ENCODE measurements at regions not wholly inside any gene's neighbourhood (a gene's known extent, or its start where the extent isn't known, plus 50 kb on each side); places are given as distances from the start of the nearest gene placed in this dataset.
A peak's percentile ranks its signal among the peaks of the same experiment; 100 is the strongest.

- Histone ChIP-seq H3K36me3 (no peaks in the 10 kb centered on the region), H3K27ac (replicated peaks) (no peak overlapping the region), H3K27me3 (ENCODE audit: low read depth) (no peaks in the 10 kb centered on the region), H3K9me3 (replicated peaks) (no peaks in the 10 kb centered on the region), H3K4me1 (no peaks in the 10 kb centered on the region), H3K4me3 (no peak overlapping the region)
- no peak for DNase-seq
- intact Hi-C loops (cut with micrococcal nuclease) = no loop called here
- TF ChIP-seq CTCF (IDR thresholded peaks at IDR 0.05; ENCODE audit: borderline replicate concordance) = no peak
These were observed 270.5 kb upstream of the TBC1D5 start for GRCh38 chr3:18012933-18013332.

GRCh38 chr3:18012436-18012835 lies 270.0 kb upstream of the TBC1D5 start:
- H3K27ac ChIP-seq (replicated peaks) = no peak overlapping the region
- no peak overlapping the region for H3K4me3 ChIP-seq
- TF ChIP-seq CTCF (IDR thresholded peaks at IDR 0.05; ENCODE audit: borderline replicate concordance) = no peak
- no peaks in the 10 kb centered on the region for H3K27me3 ChIP-seq (ENCODE audit: low read depth)
- H3K36me3 ChIP-seq = no peaks in the 10 kb centered on the region
- intact Hi-C loops (cut with micrococcal nuclease) = no loop called here
- H3K4me1 ChIP-seq = no peaks in the 10 kb centered on the region
- DNase-seq = no peak
- H3K9me3 ChIP-seq (replicated peaks) = no peaks in the 10 kb centered on the region

DNA sequence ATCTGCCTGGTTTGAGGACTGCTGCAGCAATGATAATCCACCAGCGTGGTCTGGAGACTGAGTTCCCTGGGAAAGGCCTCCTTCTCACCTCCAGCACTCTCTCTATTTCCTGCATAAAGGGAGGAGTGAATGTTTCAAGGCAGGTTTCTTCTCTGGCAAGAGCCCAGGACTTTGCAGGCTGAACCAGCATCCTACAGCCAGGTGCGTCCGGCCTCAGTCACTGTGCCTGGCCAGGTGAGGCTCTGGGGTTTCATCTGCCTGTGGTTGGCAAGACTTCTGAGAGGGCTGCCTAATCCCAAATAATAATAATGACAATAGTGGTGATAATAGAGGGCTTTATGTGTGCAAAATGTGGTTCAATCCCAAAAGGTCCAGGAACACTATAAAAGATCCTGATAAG lies 269.0 kb upstream of the TBC1D5 start:
- no peaks in the 10 kb centered on the region for H3K9me3 ChIP-seq (replicated peaks)
- no peaks in the 10 kb centered on the region for H3K36me3 ChIP-seq
- DNase-seq = no peak
- no peaks in the 10 kb centered on the region for H3K4me1 ChIP-seq
- H3K27me3 ChIP-seq (ENCODE audit: low read depth) = no peaks in the 10 kb centered on the region
- intact Hi-C loops (cut with micrococcal nuclease) = no loop called here
- no peak overlapping the region for H3K4me3 ChIP-seq
- TF ChIP-seq CTCF (IDR thresholded peaks at IDR 0.05; ENCODE audit: borderline replicate concordance) = no peak
- no peak overlapping the region for H3K27ac ChIP-seq (replicated peaks)

- intact Hi-C loops (cut with micrococcal nuclease) = no loop called here
These were observed 267.6 kb upstream of the TBC1D5 start for GRCh38 chr3:18010001-18010400.

DNA sequence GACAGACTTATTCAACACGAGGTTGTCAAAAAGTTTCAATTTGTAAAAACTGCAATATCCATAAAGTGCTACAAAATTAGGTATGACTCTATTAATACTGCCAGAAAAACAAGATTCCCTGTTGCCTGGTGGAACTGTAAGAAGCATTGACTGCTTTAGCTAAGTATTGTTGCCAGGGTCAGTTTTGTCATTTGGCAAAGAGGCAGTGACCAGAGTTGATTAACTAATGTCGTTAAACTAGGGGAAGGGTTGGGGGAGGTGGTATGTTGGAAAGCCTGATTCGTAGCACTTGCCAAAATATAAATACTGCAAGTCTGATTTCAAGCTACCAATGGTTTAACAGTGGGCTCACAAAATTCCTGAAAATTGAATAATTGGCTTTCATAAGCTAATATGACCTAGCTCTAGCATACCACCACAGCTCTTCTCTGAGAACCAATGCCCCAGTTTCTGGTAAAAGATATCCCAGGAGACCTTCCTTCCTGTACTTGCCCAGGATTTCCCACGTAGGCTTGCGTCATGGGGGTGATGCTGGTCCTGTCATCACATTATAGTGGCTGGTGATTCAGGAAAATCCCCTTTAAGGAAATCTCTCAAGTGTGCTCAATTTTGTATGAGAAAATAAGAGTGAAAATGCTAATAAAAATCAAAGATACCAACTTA lies 266.4 kb upstream of the TBC1D5 start:
- intact Hi-C loops (cut with micrococcal nuclease) = no loop called here
- TF ChIP-seq CTCF (IDR thresholded peaks at IDR 0.05; ENCODE audit: borderline replicate concordance) = no peak
- H3K4me1 ChIP-seq = no peaks in the 10 kb centered on the region
- peak overlapping the region; percentile 16 for H3K27ac ChIP-seq (replicated peaks)
- H3K9me3 ChIP-seq (replicated peaks) = no peaks in the 10 kb centered on the region
- no peaks in the 10 kb centered on the region for H3K36me3 ChIP-seq
- DNase-seq = no peak
- no peak overlapping the region for H3K4me3 ChIP-seq
- H3K27me3 ChIP-seq (ENCODE audit: low read depth) = no peaks in the 10 kb centered on the region

More at GRCh38 chr3:18010001-18010400, 267.6 kb upstream of the TBC1D5 start:
- no peaks in the 10 kb centered on the region for H3K9me3 ChIP-seq (replicated peaks)
- H3K36me3 ChIP-seq = no peaks in the 10 kb centered on the region
- TF ChIP-seq CTCF (IDR thresholded peaks at IDR 0.05; ENCODE audit: borderline replicate concordance) = no peak
- DNase-seq = no peak
- H3K27me3 ChIP-seq (ENCODE audit: low read depth) = no peaks in the 10 kb centered on the region
- no peak overlapping the region for H3K4me3 ChIP-seq
- H3K4me1 ChIP-seq = no peaks in the 10 kb centered on the region
- H3K27ac ChIP-seq (replicated peaks) = no peak overlapping the region
